HS-27A (cell line): ENCODE measurements at regions not wholly inside any gene's neighbourhood (a gene's known extent, or its start where the extent isn't known, plus 50 kb on each side); places are given as distances from the start of the nearest gene placed in this dataset.

Source experiments
- DNase-seq: peaks from one replicate; pipeline ENCODE4 v3.0.0-alpha.2; 2012; ENCODE audit warnings: low read depth, missing footprints

- DNase-seq, result no peak
Observed at GRCh38 chr15:39153058-39153714, 427.7 kb upstream of the THBS1 start.

- DNase-seq, result no peak
Observed at GRCh38 chr15:39153716-39154115, 427.2 kb upstream of the THBS1 start.

- DNase-seq, result no peak
Observed at GRCh38 chr15:39154227-39154638, 426.6 kb upstream of the THBS1 start.

- DNase-seq, result no peak
Observed at GRCh38 chr15:39154776-39155175, 426.1 kb upstream of the THBS1 start.

- no peak for DNase-seq
Observed at GRCh38 chr15:39156166-39156565, 424.7 kb upstream of the THBS1 start.

- DNase-seq, result no peak
Observed at GRCh38 chr15:39156646-39157250, 424.1 kb upstream of the THBS1 start.

- DNase-seq, result no peak
Observed at GRCh38 chr15:39157882-39158281, 423.0 kb upstream of the THBS1 start.

- DNase-seq, result no peak
Observed at GRCh38 chr15:39159833-39160232, 421.0 kb upstream of the THBS1 start.

GRCh38 chr15:39161096-39161495 lies 419.8 kb upstream of the THBS1 start:
- DNase-seq, result no peak

GRCh38 chr15:39165020-39165706 lies 415.7 kb upstream of the THBS1 start:
- no peak for DNase-seq

- DNase-seq, result no peak
Observed at GRCh38 chr15:39167164-39168058, 413.5 kb upstream of the THBS1 start.

GRCh38 chr15:39171944-39172368 lies 408.9 kb upstream of the THBS1 start:
- DNase-seq, result peak; percentile 96

GRCh38 chr15:39172380-39173281 lies 408.2 kb upstream of the THBS1 start:
- peak; percentile 83 for DNase-seq

- no peak for DNase-seq
Observed at GRCh38 chr15:39173426-39173825, 407.5 kb upstream of the THBS1 start.

GRCh38 chr15:39174332-39174731 lies 406.5 kb upstream of the THBS1 start:
- DNase-seq, result no peak

- DNase-seq, result no peak
Observed at GRCh38 chr15:39176030-39176429, 404.8 kb upstream of the THBS1 start.

- no peak for DNase-seq
Observed at GRCh38 chr15:39177561-39177960, 403.3 kb upstream of the THBS1 start.

- no peak for DNase-seq
Observed at GRCh38 chr15:39180030-39180429, 400.8 kb upstream of the THBS1 start.

GRCh38 chr15:39180483-39180933 lies 400.4 kb upstream of the THBS1 start:
- no peak for DNase-seq

GRCh38 chr15:39181056-39181747 lies 399.7 kb upstream of the THBS1 start:
- DNase-seq, result no peak

GRCh38 chr15:39181940-39182339 lies 398.9 kb upstream of the THBS1 start:
- no peak for DNase-seq
